Ishikawa (cell line): ENCODE measurements at regions not wholly inside any gene's neighbourhood (a gene's known extent, or its start where the extent isn't known, plus 50 kb on each side); places are given as distances from the start of the nearest gene placed in this dataset.

Source experiments
- CEBPB ChIP-seq: IDR thresholded peaks from 2 replicates; pipeline ENCODE4 v1.6.1; 2012
- CREB1 ChIP-seq: IDR thresholded peaks from 2 replicates; pipeline ENCODE4 v1.6.1; 2012; ENCODE audit warnings: low read depth
- EGR1 ChIP-seq: IDR thresholded peaks from 2 replicates; pipeline ENCODE4 v1.6.1; 2012
- EP300 ChIP-seq: IDR thresholded peaks from 2 replicates; pipeline ENCODE4 v1.6.1; 2012; ENCODE audit warnings: borderline replicate concordance
- FOXM1 ChIP-seq: IDR thresholded peaks from 2 replicates; pipeline ENCODE4 v1.6.1; 2012; ENCODE audit warnings: low read depth, borderline replicate concordance
- MAX ChIP-seq: IDR thresholded peaks from 2 replicates; pipeline ENCODE4 v1.6.1; 2012
- NFIC ChIP-seq: IDR thresholded peaks from 2 replicates; pipeline ENCODE4 v1.6.1; 2012
- RAD21 ChIP-seq: IDR thresholded peaks from 2 replicates; pipeline ENCODE4 v1.6.1; 2012; ENCODE audit warnings: low read depth
- REST ChIP-seq: IDR thresholded peaks from 2 replicates; pipeline ENCODE4 v1.6.1; 2012; ENCODE audit warnings: low read depth, mild to moderate bottlenecking
- TAF1 ChIP-seq: IDR thresholded peaks from 2 replicates; pipeline ENCODE4 v1.6.1; 2012; ENCODE audit warnings: low read depth, mild to moderate bottlenecking
- TCF12 ChIP-seq: IDR thresholded peaks from 2 replicates; pipeline ENCODE4 v1.6.1; 2012; ENCODE audit warnings: low read depth
- TEAD4 ChIP-seq: IDR thresholded peaks from 2 replicates; pipeline ENCODE4 v1.6.1; 2012
- USF1 ChIP-seq: IDR thresholded peaks from 2 replicates; pipeline ENCODE4 v1.6.1; 2012
- YY1 ChIP-seq: IDR thresholded peaks from 2 replicates; pipeline ENCODE4 v1.6.1; 2012; ENCODE audit warnings: low read depth
- ZBTB7A ChIP-seq: IDR thresholded peaks from 2 replicates; pipeline ENCODE4 v1.6.1; 2012; ENCODE audit warnings: low read depth

GRCh38 chr9:107919263-107919662 is 429.7 kb upstream of the KLF4 start:
- TF ChIP-seq CEBPB (no peak), RAD21 (no peak), TEAD4 (no peak), REST (no peak), YY1 (no peak), USF1 (no peak), CREB1 (no peak), TAF1 (no peak), NFIC (no peak), ZBTB7A (no peak), FOXM1 (no peak), MAX (no peak), TCF12 (no peak), EP300 (no peak), EGR1 (no peak)

GRCh38 chr9:107918749-107919148 is 429.2 kb upstream of the KLF4 start:
- TF ChIP-seq YY1 (no peak), EP300 (no peak), TEAD4 (no peak), TCF12 (no peak), REST (no peak), USF1 (no peak)

- TF ChIP-seq TCF12 (no peak), TEAD4 (no peak), REST (no peak), CEBPB (no peak), YY1 (no peak), FOXM1 (no peak), USF1 (no peak), EP300 (no peak), CREB1 (no peak), NFIC (no peak), MAX (no peak), ZBTB7A (no peak), EGR1 (no peak), RAD21 (no peak), TAF1 (no peak)
These were observed 424.6 kb upstream of the KLF4 start for GRCh38 chr9:107914151-107914550.

- TF ChIP-seq MAX (no peak), EGR1 (no peak), RAD21 (no peak), TAF1 (no peak), NFIC (no peak), YY1 (no peak), TEAD4 (no peak), USF1 (no peak), CEBPB (no peak), REST (no peak)
These were observed 418.1 kb upstream of the KLF4 start for GRCh38 chr9:107907715-107908114.
